WTC11 (cell line): ENCODE measurements at regions not wholly inside any gene's neighbourhood (a gene's known extent, or its start where the extent isn't known, plus 50 kb on each side); places are given as distances from the start of the nearest gene placed in this dataset.

ENCODE experiments used
- ATAC-seq: fragments of 200-7000 bp; cut with Tn5 transposase; 2 replicates; pipeline ENCODE4 v1.10.0; 2021; ENCODE audit warnings: mild to moderate bottlenecking, moderate library complexity
- CTCF ChIA-PET: fragments of 300-600 bp; sonication (Branson Sonifier 250); formaldehyde crosslinking; loops from one replicate; lab custom pipeline; 2021; ENCODE audit warnings: antibody characterized with exemption; lab: Charles Lee
- POLR2A ChIA-PET: fragments of 350-600 bp; sonication (Branson Sonifier 250); formaldehyde crosslinking; loops from one replicate; lab custom pipeline; 2021; ENCODE audit warnings: antibody characterized with exemption; lab: Charles Lee
- DNase-seq: peaks from one replicate; pipeline ENCODE4 v3.0.0; 2021; ENCODE audit warnings: low spot score
- H3K27ac Mint-ChIP-seq: 2 replicates; pipeline ENCODE4 v1.8.0; 2021; ENCODE audit warnings: mixed read lengths
- H3K27me3 Mint-ChIP-seq: 2 replicates; pipeline ENCODE4 v1.8.0; 2021; ENCODE audit warnings: low read depth, mild to moderate bottlenecking, moderate library complexity, mixed read lengths
- H3K36me3 Mint-ChIP-seq: 2 replicates; pipeline ENCODE4 v1.8.0; 2021; ENCODE audit warnings: mixed read lengths
- H3K4me1 Mint-ChIP-seq: 2 replicates; pipeline ENCODE4 v1.8.0; 2022; ENCODE audit warnings: mixed read lengths
- H3K4me3 Mint-ChIP-seq: 2 replicates; pipeline ENCODE4 v1.8.0; 2021; ENCODE audit warnings: mild to moderate bottlenecking, moderate library complexity, mixed read lengths
- H3K9me3 Mint-ChIP-seq: 2 replicates; pipeline ENCODE4 v1.8.0; 2021; ENCODE audit warnings: mixed read lengths
- AR ChIP-seq: fragments of 250-450 bp; sonication (Bioruptor Pico); IDR thresholded peaks from 2 replicates; pipeline ENCODE4 v1.9.0; 2021; ENCODE audit warnings: mild to moderate bottlenecking
- CREM ChIP-seq: sonication (generic); formaldehyde crosslinking; IDR thresholded peaks from 2 replicates; pipeline ENCODE4 v1.8.1; 2022; ENCODE audit warnings: mild to moderate bottlenecking, missing genetic modification reagents, moderate library complexity
- GRHL2 ChIP-seq: fragments of 250-450 bp; sonication (Bioruptor Pico); IDR thresholded peaks from 2 replicates; pipeline ENCODE4 v1.8.0; 2022; ENCODE audit warnings: mild to moderate bottlenecking, moderate library complexity; ENCODE audit not compliant: insufficient replicate concordance, severe bottlenecking
- IRF1 ChIP-seq: sonication (generic); formaldehyde crosslinking; IDR thresholded peaks from 2 replicates; pipeline ENCODE4 v1.8.0; 2023; ENCODE audit warnings: missing genetic modification reagents
- SP1 ChIP-seq: sonication (generic); formaldehyde crosslinking; conservative IDR thresholded peaks from 2 replicates; pipeline ENCODE4 v1.8.1; 2022; ENCODE audit warnings: missing genetic modification reagents
- ZNF423 ChIP-seq: fragments of 250-450 bp; sonication (Bioruptor Pico); IDR thresholded peaks from 2 replicates; pipeline ENCODE4 v2.1.2; 2022; ENCODE audit warnings: mild to moderate bottlenecking, moderate library complexity
- ZSCAN18 ChIP-seq: fragments of 250-450 bp; sonication (Bioruptor Pico); IDR thresholded peaks from 2 replicates; pipeline ENCODE4 v2.1.2; 2022; ENCODE audit warnings: mild to moderate bottlenecking, moderate library complexity
- TF ChIP-seq, protein P1 (sequence below): fragments of 250-450 bp; sonication (Bioruptor Pico); IDR thresholded peaks from 2 replicates; pipeline ENCODE4 v1.9.0; 2021; ENCODE audit warnings: mild to moderate bottlenecking
- TF ChIP-seq, protein P2 (sequence below): fragments of 250-450 bp; sonication (Bioruptor Pico); IDR thresholded peaks from 2 replicates; pipeline ENCODE4 v1.8.0; 2021; ENCODE audit warnings: mild to moderate bottlenecking

- H3K36me3 Mint-ChIP-seq, result no peaks in the 10 kb centered on the region
- no peak for TF ChIP-seq ZNF423 (CRISPR knock-in tag)
- ChIA-PET CTCF (no interaction called here), POLR2A (no interaction called here)
- no peak for ATAC-seq
- H3K27ac Mint-ChIP-seq, result no peak overlapping the region
- H3K9me3 Mint-ChIP-seq, result no peaks in the 10 kb centered on the region
- H3K4me3 Mint-ChIP-seq, result no peak overlapping the region
- no peaks in the 10 kb centered on the region for H3K27me3 Mint-ChIP-seq
- DNase-seq, result no peak
- H3K4me1 Mint-ChIP-seq, result no peaks in the 10 kb centered on the region
Measured at GRCh38 chr5:39586185-39586584, 161.4 kb upstream of the DAB2 start.

DNA sequence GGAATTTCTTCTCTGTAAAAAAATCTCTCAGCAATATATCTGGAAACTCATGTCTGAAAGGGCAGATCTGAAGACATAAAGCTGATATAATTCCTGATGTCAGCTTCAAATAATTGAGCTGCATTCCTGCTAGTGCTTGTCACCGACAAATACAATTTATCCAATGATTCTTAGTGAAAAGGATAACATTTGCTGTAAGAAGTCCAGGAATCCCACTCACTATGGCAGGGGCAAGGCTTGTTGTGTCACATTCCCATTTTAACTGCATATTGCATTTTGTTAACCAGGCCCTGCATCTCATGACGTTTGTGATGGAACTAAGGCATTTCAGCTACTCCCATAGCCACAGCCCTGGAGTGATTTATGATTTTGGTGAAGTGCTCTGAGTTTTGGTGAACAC is 160.1 kb upstream of the DAB2 start:
- H3K27ac Mint-ChIP-seq, result no peak overlapping the region
- CTCF ChIA-PET, result no interaction called here
- no peaks in the 10 kb centered on the region for H3K27me3 Mint-ChIP-seq
- H3K36me3 Mint-ChIP-seq, result no peaks in the 10 kb centered on the region
- POLR2A ChIA-PET, result no interaction called here
- H3K9me3 Mint-ChIP-seq, result no peaks in the 10 kb centered on the region
- TF ChIP-seq, protein P1, sequence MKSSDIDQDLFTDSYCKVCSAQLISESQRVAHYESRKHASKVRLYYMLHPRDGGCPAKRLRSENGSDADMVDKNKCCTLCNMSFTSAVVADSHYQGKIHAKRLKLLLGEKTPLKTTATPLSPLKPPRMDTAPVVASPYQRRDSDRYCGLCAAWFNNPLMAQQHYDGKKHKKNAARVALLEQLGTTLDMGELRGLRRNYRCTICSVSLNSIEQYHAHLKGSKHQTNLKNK (CRISPR knock-in tag), result no peak
- DNase-seq (no peak), ATAC-seq (no peak)
- no peak overlapping the region for H3K4me3 Mint-ChIP-seq
- no peaks in the 10 kb centered on the region for H3K4me1 Mint-ChIP-seq

DNA sequence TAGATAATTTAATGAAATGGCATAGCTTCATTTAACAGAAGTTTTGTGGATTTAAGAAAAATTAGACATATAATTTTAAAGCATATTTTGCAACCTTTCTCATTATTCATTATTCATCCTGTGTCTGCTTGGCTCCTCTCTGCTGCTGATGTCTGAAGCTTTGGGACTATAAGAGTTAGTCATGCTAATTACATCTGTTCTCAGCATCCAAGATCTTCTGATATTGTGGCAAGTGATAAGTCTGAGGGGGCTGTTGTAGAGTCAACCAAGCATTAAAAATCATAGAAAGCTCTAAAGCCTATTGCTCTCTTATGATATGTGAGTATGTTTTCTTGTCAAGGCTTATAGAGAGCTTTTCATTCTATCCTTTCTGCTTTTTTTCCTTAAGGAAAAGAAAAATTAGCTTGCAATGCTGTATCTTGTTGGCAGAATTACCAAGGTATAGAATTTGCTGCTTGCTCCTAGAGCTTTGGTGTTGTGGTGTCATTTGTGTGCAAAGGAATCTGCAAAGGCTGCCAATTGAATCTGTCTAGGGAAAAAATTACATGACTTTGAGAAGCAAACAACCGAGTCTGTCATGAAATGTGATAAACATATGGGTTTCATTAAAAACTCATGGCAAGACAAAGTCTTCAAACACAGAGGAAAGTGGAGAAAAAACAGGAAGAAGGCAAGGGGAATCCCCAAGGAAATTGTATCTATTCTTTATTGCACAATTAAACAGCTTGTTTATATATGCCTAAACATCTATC is 156.1 kb upstream of the DAB2 start:
- CTCF ChIA-PET, result no interaction called here

More for the DNA sequence above, 156.1 kb upstream of the DAB2 start:
- Mint-ChIP-seq H3K27me3 (no peaks in the 10 kb centered on the region), H3K4me1 (no peaks in the 10 kb centered on the region), H3K27ac (no peak overlapping the region), H3K4me3 (no peak overlapping the region), H3K9me3 (no peaks in the 10 kb centered on the region), H3K36me3 (no peaks in the 10 kb centered on the region)
- ATAC-seq, result no peak
- POLR2A ChIA-PET, result no interaction called here
- TF ChIP-seq, protein P2, sequence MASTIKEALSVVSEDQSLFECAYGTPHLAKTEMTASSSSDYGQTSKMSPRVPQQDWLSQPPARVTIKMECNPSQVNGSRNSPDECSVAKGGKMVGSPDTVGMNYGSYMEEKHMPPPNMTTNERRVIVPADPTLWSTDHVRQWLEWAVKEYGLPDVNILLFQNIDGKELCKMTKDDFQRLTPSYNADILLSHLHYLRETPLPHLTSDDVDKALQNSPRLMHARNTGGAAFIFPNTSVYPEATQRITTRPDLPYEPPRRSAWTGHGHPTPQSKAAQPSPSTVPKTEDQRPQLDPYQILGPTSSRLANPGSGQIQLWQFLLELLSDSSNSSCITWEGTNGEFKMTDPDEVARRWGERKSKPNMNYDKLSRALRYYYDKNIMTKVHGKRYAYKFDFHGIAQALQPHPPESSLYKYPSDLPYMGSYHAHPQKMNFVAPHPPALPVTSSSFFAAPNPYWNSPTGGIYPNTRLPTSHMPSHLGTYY (CRISPR knock-in tag), result no peak
- TF ChIP-seq SP1 (CRISPR knock-in tag), result no peak
- TF ChIP-seq CREM, result no peak
- TF ChIP-seq IRF1 (CRISPR knock-in tag), result no peak
- TF ChIP-seq ZSCAN18 (CRISPR knock-in tag), result no peak
- TF ChIP-seq GRHL2, result no peak
- no peak for TF ChIP-seq AR
- DNase-seq, result no peak
